DND-41 (cell line): ENCODE measurements at regions not wholly inside any gene's neighbourhood (a gene's known extent, or its start where the extent isn't known, plus 50 kb on each side); places are given as distances from the start of the nearest gene placed in this dataset.

Experiments
- EZH2 ChIP-seq: IDR thresholded peaks from 3 replicates; pipeline ENCODE4 v1.6.1; 2012; ENCODE audit warnings: borderline replicate concordance, low read depth, mild to moderate bottlenecking, moderate library complexity, low read length, inconsistent platforms; ENCODE audit not compliant: severe bottlenecking
- TF ChIP-seq, protein P1 (sequence below): IDR thresholded peaks from 2 replicates; pipeline ENCODE4 v1.5.1; 2012; ENCODE audit warnings: borderline replicate concordance, low read length, moderate library complexity, mild to moderate bottlenecking; ENCODE audit not compliant: poor library complexity, severe bottlenecking; ENCODE audit errors: extremely low read depth

- TF ChIP-seq, protein P1, sequence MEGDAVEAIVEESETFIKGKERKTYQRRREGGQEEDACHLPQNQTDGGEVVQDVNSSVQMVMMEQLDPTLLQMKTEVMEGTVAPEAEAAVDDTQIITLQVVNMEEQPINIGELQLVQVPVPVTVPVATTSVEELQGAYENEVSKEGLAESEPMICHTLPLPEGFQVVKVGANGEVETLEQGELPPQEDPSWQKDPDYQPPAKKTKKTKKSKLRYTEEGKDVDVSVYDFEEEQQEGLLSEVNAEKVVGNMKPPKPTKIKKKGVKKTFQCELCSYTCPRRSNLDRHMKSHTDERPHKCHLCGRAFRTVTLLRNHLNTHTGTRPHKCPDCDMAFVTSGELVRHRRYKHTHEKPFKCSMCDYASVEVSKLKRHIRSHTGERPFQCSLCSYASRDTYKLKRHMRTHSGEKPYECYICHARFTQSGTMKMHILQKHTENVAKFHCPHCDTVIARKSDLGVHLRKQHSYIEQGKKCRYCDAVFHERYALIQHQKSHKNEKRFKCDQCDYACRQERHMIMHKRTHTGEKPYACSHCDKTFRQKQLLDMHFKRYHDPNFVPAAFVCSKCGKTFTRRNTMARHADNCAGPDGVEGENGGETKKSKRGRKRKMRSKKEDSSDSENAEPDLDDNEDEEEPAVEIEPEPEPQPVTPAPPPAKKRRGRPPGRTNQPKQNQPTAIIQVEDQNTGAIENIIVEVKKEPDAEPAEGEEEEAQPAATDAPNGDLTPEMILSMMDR = no peak
- no peak for TF ChIP-seq EZH2
These were observed 162.9 kb upstream of the STT3B start for GRCh38 chr3:31369637-31370379.
